IMR-90 (cell line): ENCODE measurements at regions not wholly inside any gene's neighbourhood (a gene's known extent, or its start where the extent isn't known, plus 50 kb on each side); places are given as distances from the start of the nearest gene placed in this dataset.

ENCODE experiments used
- ATAC-seq: fragments of 200-7000 bp; cut with Tn5 transposase; 2 replicates; pipeline ENCODE4 v1.9.1; 2020; ENCODE audit warnings: low read depth, mild to moderate bottlenecking, moderate library complexity
- BruUV-seq: library from RNA; stranded (reverse); fragments of 400-500 nt; replicated peaks from 2 replicates; lab custom pipeline; 2021; lab: Mats Ljungman, UMichigan
- CTCF ChIA-PET: fragments of 300-600 bp; formaldehyde crosslinking; extraction: SDS; loops from one replicate; lab custom pipeline; 2021; ENCODE audit warnings: antibody characterized with exemption; lab: Yijun Ruan, JAX
- POLR2A ChIA-PET: fragments of 300-600 bp; sonication (Branson Sonifier 250); formaldehyde crosslinking; loops from one replicate; lab custom pipeline; 2022; ENCODE audit warnings: antibody characterized with exemption; ENCODE audit not compliant: unreplicated experiment; lab: Charles Lee
- DNase-seq: peaks from one replicate; pipeline ENCODE4 v3.0.0; 2013
- H2AFZ ChIP-seq: replicated peaks from 2 replicates; pipeline ENCODE3; 2013; ENCODE audit warnings: low read length, mild to moderate bottlenecking; ENCODE audit not compliant: poor library complexity
- H2AK5ac ChIP-seq: 2 replicates; pipeline ENCODE4 v1.6.1; 2013; ENCODE audit warnings: low read depth, low read length, inconsistent platforms
- H2AK9ac ChIP-seq: replicated peaks from 2 replicates; pipeline ENCODE3; 2013; ENCODE audit warnings: mild to moderate bottlenecking, low read depth, low read length, moderate library complexity; ENCODE audit not compliant: poor library complexity
- H2BK120ac ChIP-seq: 2 replicates; pipeline ENCODE4 v1.6.1; 2013; ENCODE audit warnings: low read depth, low read length, inconsistent platforms
- H2BK15ac ChIP-seq: 3 replicates; pipeline ENCODE4 v1.6.1; 2013; ENCODE audit warnings: low read depth, low read length, inconsistent platforms
- H2BK20ac ChIP-seq: 2 replicates; pipeline ENCODE4 v1.6.1; 2013; ENCODE audit warnings: low read depth, mild to moderate bottlenecking, inconsistent platforms, low read length, moderate library complexity
- H2BK5ac ChIP-seq: 2 replicates; pipeline ENCODE4 v1.6.1; 2013; ENCODE audit warnings: mild to moderate bottlenecking, low read depth, low read length, inconsistent platforms; ENCODE audit not compliant: poor library complexity, severe bottlenecking
- H3K14ac ChIP-seq: replicated peaks from 2 replicates; pipeline ENCODE4 v1.6.1; 2013; ENCODE audit warnings: low read depth, low read length, inconsistent platforms
- H3K18ac ChIP-seq: 2 replicates; pipeline ENCODE4 v1.6.1; 2013; ENCODE audit warnings: low read depth, low read length, control low read depth
- H3K23ac ChIP-seq: 2 replicates; pipeline ENCODE4 v1.6.1; 2013; ENCODE audit warnings: low read depth, low read length, inconsistent platforms
- H3K27ac ChIP-seq: 2 replicates; pipeline ENCODE4 v1.5.1; 2013; ENCODE audit warnings: mild to moderate bottlenecking, control low read depth, low read length; ENCODE audit not compliant: insufficient read depth
- H3K27me3 ChIP-seq: 2 replicates; pipeline ENCODE4 v1.6.1; 2013; ENCODE audit warnings: low read length; ENCODE audit not compliant: control insufficient read depth, insufficient read depth
- H3K36me3 ChIP-seq: 2 replicates; pipeline ENCODE4 v1.6.1; 2013; ENCODE audit warnings: low read length, mixed read lengths; ENCODE audit not compliant: control insufficient read depth, insufficient read depth
- H3K4ac ChIP-seq: 2 replicates; pipeline ENCODE4 v1.6.1; 2013; ENCODE audit warnings: low read depth, low read length, inconsistent platforms
- H3K4me1 ChIP-seq: 2 replicates; pipeline ENCODE4 v1.6.1; 2013; ENCODE audit warnings: low read length, mixed read lengths; ENCODE audit not compliant: control insufficient read depth, insufficient read depth
- H3K4me2 ChIP-seq: 2 replicates; pipeline ENCODE4 v1.6.1; 2013; ENCODE audit warnings: low read depth, mild to moderate bottlenecking, control low read depth, low read length, moderate library complexity
- H3K4me3 ChIP-seq: 2 replicates; pipeline ENCODE4 v1.5.1; 2013; ENCODE audit warnings: low read depth, mild to moderate bottlenecking, control low read depth, low read length, moderate library complexity; ENCODE audit not compliant: insufficient read depth
- H3K56ac ChIP-seq: 2 replicates; pipeline ENCODE4 v1.6.1; 2013; ENCODE audit warnings: low read length, inconsistent platforms; ENCODE audit not compliant: insufficient read depth; ENCODE audit errors: extremely low read depth
- H3K79me1 ChIP-seq, 2 experiments: 2 replicates each; pipeline ENCODE4 v1.6.1; 2013; ENCODE audit warnings: low read length in 2 of 2, inconsistent platforms in 1 of 2, low read depth in 1 of 2
- H3K9ac ChIP-seq: 2 replicates; pipeline ENCODE4 v1.6.1; 2013; ENCODE audit warnings: low read depth, low read length, control low read depth
- H3K9me1 ChIP-seq: 2 replicates; pipeline ENCODE4 v1.6.1; 2013; ENCODE audit warnings: low read length, inconsistent platforms; ENCODE audit not compliant: insufficient read depth
- H3K9me3 ChIP-seq: 2 replicates; pipeline ENCODE4 v1.6.1; 2013; ENCODE audit warnings: low read length; ENCODE audit not compliant: control insufficient read depth, insufficient read depth
- H4K20me1 ChIP-seq: 2 replicates; pipeline ENCODE4 v1.6.1; 2013; ENCODE audit warnings: low read length, inconsistent platforms; ENCODE audit not compliant: insufficient read depth
- H4K5ac ChIP-seq: 2 replicates; pipeline ENCODE4 v1.6.1; 2013; ENCODE audit warnings: mild to moderate bottlenecking, low read depth, low read length, control low read depth
- H4K8ac ChIP-seq, 2 experiments: 2 replicates each; pipeline ENCODE4 v1.6.1; 2013; ENCODE audit warnings: low read depth in 2 of 2, low read length in 2 of 2, control low read depth in 1 of 2, inconsistent platforms in 1 of 2
- H4K91ac ChIP-seq: 2 replicates; pipeline ENCODE4 v1.6.1; 2013; ENCODE audit warnings: low read depth, low read length, inconsistent platforms; ENCODE audit not compliant: insufficient read depth
- BHLHE40 ChIP-seq: fragments of 150-350 bp; IDR thresholded peaks from 2 replicates; pipeline ENCODE4 v1.6.1; 2016; ENCODE audit warnings: mild to moderate bottlenecking, low read depth, low read length
- CEBPB ChIP-seq: IDR thresholded peaks from 2 replicates; pipeline ENCODE4 v1.6.1; 2012; ENCODE audit warnings: low read depth, low read length, improper control_type of control experiment
- CHD1 ChIP-seq: IDR thresholded peaks from 2 replicates; pipeline ENCODE4 v1.6.1; 2012; ENCODE audit warnings: low read depth, low read length, improper control_type of control experiment
- FOS ChIP-seq: fragments of 150-350 bp; IDR thresholded peaks from 2 replicates; pipeline ENCODE4 v1.6.1; 2016; ENCODE audit warnings: low read depth, low read length
- MAFK ChIP-seq: IDR thresholded peaks from 2 replicates; pipeline ENCODE4 v1.6.1; 2012; ENCODE audit warnings: low read depth, low read length, improper control_type of control experiment
- MAZ ChIP-seq: IDR thresholded peaks from 2 replicates; pipeline ENCODE4 v1.6.1; 2012; ENCODE audit warnings: low read depth, mild to moderate bottlenecking, low read length, improper control_type of control experiment, moderate library complexity, borderline replicate concordance
- MXI1 ChIP-seq: IDR thresholded peaks from 2 replicates; pipeline ENCODE4 v1.6.1; 2012; ENCODE audit warnings: low read depth, mild to moderate bottlenecking, low read length, moderate library complexity, borderline replicate concordance
- NFE2L2 ChIP-seq: fragments of 150-350 bp; IDR thresholded peaks from 2 replicates; pipeline ENCODE4 v1.6.1; 2016; ENCODE audit warnings: low read depth, mild to moderate bottlenecking, low read length
- POLR2A ChIP-seq: IDR thresholded peaks from 2 replicates; pipeline ENCODE4 v1.6.1; 2012; ENCODE audit warnings: mild to moderate bottlenecking, low read depth, low read length
- RAD21 ChIP-seq: IDR thresholded peaks from 2 replicates; pipeline ENCODE4 v1.6.1; 2012; ENCODE audit warnings: low read length, improper control_type of control experiment
- RCOR1 ChIP-seq: IDR thresholded peaks from 2 replicates; pipeline ENCODE4 v1.6.1; 2012; ENCODE audit warnings: mild to moderate bottlenecking, low read length, improper control_type of control experiment; ENCODE audit not compliant: insufficient replicate concordance
- RFX5 ChIP-seq: IDR thresholded peaks from 2 replicates; pipeline ENCODE4 v1.8.0; 2012; ENCODE audit warnings: low read depth, mild to moderate bottlenecking, low read length, moderate library complexity
- SMC3 ChIP-seq: fragments of 150-350 bp; IDR thresholded peaks from 2 replicates; pipeline ENCODE4 v1.6.1; 2016; ENCODE audit warnings: low read depth, mild to moderate bottlenecking, antibody characterized with exemption, low read length, moderate library complexity
- WGBS, 2 experiments: methylation state at CpG; one replicate each; pipeline versions ENCODE4 v1.1.5 to v1.1.7; 2013; ENCODE audit warnings: missing lambda C conversion rate in 2 of 2; ENCODE audit not compliant: insufficient read length in 1 of 2; ENCODE audit errors: extremely low coverage in 2 of 2; 5-methylcytosine and 5-hydroxymethylcytosine counted together
- dilution Hi-C: fragments of 300-500 bp; cut with HindIII; formaldehyde crosslinking; loops from one replicate; pipeline ENCODE4 v1.14.3; 2018; ENCODE audit warnings: low sequenced_read_pairs; ENCODE audit not compliant: unreplicated experiment
- in situ Hi-C: fragments of 300-500 bp; cut with MboI; formaldehyde crosslinking; loops from 3 replicates; pipeline ENCODE4 v1.14.3; 2019; ENCODE audit warnings: low sequenced_read_pairs, inconsistent platforms, mixed read lengths
- intact Hi-C: fragments of 100-400 bp; cut with micrococcal nuclease; formaldehyde crosslinking; loops from 2 replicates; pipeline ENCODE4 v1.10.0; 2022
- TF ChIP-seq, protein P1 (sequence below): fragments of 150-350 bp; IDR thresholded peaks from 2 replicates; pipeline ENCODE4 v1.6.1; 2016; ENCODE audit warnings: low read depth, mild to moderate bottlenecking, low read length, moderate library complexity, borderline replicate concordance
- TF ChIP-seq, protein P2 (sequence below): fragments of 150-350 bp; IDR thresholded peaks from 2 replicates; pipeline ENCODE4 v1.6.1; 2017; ENCODE audit warnings: mild to moderate bottlenecking, antibody characterized with exemption, low read length, low read depth
- TF ChIP-seq, protein P3 (sequence below): conservative IDR thresholded peaks from 2 replicates; pipeline ENCODE4 v1.5.1; 2012; ENCODE audit warnings: mild to moderate bottlenecking, low read depth, low read length, improper control_type of control experiment

DNA sequence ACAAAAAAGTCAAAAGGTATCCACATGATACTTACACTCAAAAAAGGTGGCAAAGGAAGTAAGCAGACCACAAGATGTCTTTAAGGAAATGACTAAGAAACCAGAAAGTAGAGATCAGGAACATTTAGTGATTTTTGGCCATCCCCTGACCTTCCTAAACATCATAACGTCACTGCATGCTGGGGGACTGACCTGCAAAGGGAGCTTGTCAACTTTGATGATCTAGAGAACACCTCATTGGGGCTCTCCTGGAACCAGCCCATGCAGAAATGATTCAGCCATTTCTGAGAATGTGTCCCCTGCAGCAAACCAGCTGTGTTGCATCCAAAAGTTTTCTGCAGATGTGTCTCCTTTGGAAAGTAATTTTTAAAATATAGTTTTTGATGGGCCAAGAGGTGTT lies 152.2 kb upstream of the RASSF8 start:
- peak overlapping the region in 1 of 2 experiments; percentile 17; a peak in 1 of 4 replicates for H4K8ac ChIP-seq
- ChIA-PET CTCF (no interaction called here), POLR2A (no interaction called here)
- in situ Hi-C loops, result no loop called here
- peaks cover 4% of the 10 kb centered on the region; the same call in 1 of the 2 replicates for H3K4me1 ChIP-seq
- dilution Hi-C loops, result no loop called here
- H3K4me2 ChIP-seq, result no peak overlapping the region
- H3K14ac ChIP-seq, result 0 out of 2 replicates have a peak overlapping the region, but pooled peaks have one; percentile 20
- H3K9ac ChIP-seq, result no peak overlapping the region
- H4K91ac ChIP-seq, result no peak overlapping the region
- H3K4ac ChIP-seq, result no peak overlapping the region
- no peaks in the 10 kb centered on the region for H3K79me1 ChIP-seq
- peak overlapping the region; percentile 38 for H2AFZ ChIP-seq
- TF ChIP-seq NFE2L2 (no peak), RFX5 (no peak), CEBPB (no peak), CHD1 (no peak), MAFK (no peak), POLR2A (no peak), FOS (no peak), MAZ (no peak), RCOR1 (no peak), BHLHE40 (no peak), MXI1 (no peak), SMC3 (no peak), RAD21 (no peak)
- TF ChIP-seq, protein P1, sequence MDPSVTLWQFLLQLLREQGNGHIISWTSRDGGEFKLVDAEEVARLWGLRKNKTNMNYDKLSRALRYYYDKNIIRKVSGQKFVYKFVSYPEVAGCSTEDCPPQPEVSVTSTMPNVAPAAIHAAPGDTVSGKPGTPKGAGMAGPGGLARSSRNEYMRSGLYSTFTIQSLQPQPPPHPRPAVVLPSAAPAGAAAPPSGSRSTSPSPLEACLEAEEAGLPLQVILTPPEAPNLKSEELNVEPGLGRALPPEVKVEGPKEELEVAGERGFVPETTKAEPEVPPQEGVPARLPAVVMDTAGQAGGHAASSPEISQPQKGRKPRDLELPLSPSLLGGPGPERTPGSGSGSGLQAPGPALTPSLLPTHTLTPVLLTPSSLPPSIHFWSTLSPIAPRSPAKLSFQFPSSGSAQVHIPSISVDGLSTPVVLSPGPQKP, result no peak
- TF ChIP-seq, protein P2, sequence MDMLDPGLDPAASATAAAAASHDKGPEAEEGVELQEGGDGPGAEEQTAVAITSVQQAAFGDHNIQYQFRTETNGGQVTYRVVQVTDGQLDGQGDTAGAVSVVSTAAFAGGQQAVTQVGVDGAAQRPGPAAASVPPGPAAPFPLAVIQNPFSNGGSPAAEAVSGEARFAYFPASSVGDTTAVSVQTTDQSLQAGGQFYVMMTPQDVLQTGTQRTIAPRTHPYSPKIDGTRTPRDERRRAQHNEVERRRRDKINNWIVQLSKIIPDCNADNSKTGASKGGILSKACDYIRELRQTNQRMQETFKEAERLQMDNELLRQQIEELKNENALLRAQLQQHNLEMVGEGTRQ, result no peak
- TF ChIP-seq, protein P3, sequence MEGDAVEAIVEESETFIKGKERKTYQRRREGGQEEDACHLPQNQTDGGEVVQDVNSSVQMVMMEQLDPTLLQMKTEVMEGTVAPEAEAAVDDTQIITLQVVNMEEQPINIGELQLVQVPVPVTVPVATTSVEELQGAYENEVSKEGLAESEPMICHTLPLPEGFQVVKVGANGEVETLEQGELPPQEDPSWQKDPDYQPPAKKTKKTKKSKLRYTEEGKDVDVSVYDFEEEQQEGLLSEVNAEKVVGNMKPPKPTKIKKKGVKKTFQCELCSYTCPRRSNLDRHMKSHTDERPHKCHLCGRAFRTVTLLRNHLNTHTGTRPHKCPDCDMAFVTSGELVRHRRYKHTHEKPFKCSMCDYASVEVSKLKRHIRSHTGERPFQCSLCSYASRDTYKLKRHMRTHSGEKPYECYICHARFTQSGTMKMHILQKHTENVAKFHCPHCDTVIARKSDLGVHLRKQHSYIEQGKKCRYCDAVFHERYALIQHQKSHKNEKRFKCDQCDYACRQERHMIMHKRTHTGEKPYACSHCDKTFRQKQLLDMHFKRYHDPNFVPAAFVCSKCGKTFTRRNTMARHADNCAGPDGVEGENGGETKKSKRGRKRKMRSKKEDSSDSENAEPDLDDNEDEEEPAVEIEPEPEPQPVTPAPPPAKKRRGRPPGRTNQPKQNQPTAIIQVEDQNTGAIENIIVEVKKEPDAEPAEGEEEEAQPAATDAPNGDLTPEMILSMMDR, result no peak
- intact Hi-C loops, result no loop called here
- H4K5ac ChIP-seq, result no peak overlapping the region
- no peaks in the 10 kb centered on the region for H3K9me3 ChIP-seq
- no peak overlapping the region for H3K4me3 ChIP-seq
- no CpG with 5 or more reads among the region's 1 CpG for WGBS, 2 experiments
- no peak overlapping the region for H3K27ac ChIP-seq
- H3K23ac ChIP-seq, result no peak overlapping the region
- no peak overlapping the region for H2BK20ac ChIP-seq
- no peak overlapping the region for H2AK5ac ChIP-seq
- no peak overlapping the region for H3K56ac ChIP-seq
- no TSS peak for BruUV-seq
- H2BK15ac ChIP-seq, result no peak overlapping the region
- no peaks in the 10 kb centered on the region for H4K20me1 ChIP-seq
- no peak overlapping the region for H3K18ac ChIP-seq
- H3K9me1 ChIP-seq, result 0 out of 2 replicates have a peak, but pooled peaks cover 3% of the 10 kb centered on the region
- H2BK120ac ChIP-seq, result no peak overlapping the region
- H3K27me3 ChIP-seq, result no peaks in the 10 kb centered on the region
- H2BK5ac ChIP-seq, result no peak overlapping the region
- DNase-seq, result peak; percentile 72
- no peak overlapping the region for H2AK9ac ChIP-seq
- ATAC-seq, result no peak
- H3K36me3 ChIP-seq, result no peaks in the 10 kb centered on the region
